ENCODE measurements at regions not wholly inside any gene's neighbourhood (a gene's known extent, or its start where the extent isn't known, plus 50 kb on each side); places are given as distances from the start of the nearest gene placed in this dataset.

DNA sequence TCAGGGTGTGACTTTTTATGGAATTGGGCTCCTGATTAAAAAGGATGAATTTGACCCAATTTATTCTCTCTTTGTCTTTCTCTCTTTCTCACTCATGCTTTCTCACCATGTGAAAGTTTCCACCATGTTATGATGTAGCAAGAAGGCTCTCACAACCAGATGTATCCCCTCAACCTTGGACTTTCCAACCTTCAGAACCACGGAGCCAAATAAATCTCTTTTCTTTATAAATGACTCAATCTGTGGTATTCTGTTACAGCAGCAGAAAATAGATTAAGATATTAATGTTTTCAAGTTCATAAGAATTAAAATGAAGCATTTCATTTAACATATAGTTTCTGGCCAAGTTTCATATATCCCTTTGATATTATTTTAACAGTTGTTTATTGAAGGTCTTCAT is 698.5 kb downstream of the TRAM1L1 start:
- TF ChIP-seq, protein P1, sequence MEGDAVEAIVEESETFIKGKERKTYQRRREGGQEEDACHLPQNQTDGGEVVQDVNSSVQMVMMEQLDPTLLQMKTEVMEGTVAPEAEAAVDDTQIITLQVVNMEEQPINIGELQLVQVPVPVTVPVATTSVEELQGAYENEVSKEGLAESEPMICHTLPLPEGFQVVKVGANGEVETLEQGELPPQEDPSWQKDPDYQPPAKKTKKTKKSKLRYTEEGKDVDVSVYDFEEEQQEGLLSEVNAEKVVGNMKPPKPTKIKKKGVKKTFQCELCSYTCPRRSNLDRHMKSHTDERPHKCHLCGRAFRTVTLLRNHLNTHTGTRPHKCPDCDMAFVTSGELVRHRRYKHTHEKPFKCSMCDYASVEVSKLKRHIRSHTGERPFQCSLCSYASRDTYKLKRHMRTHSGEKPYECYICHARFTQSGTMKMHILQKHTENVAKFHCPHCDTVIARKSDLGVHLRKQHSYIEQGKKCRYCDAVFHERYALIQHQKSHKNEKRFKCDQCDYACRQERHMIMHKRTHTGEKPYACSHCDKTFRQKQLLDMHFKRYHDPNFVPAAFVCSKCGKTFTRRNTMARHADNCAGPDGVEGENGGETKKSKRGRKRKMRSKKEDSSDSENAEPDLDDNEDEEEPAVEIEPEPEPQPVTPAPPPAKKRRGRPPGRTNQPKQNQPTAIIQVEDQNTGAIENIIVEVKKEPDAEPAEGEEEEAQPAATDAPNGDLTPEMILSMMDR (IDR thresholded peaks at IDR 0.05): no peak
- TF ChIP-seq EP300 (IDR thresholded peaks at IDR 0.05) (no peak), POLR2A (IDR thresholded peaks at IDR 0.05) (no peak)

All from tibial nerve (tissue), 4 donors.